Body of pancreas (tissue), 4 donors: ENCODE measurements at regions not wholly inside any gene's neighbourhood (a gene's known extent, or its start where the extent isn't known, plus 50 kb on each side); places are given as distances from the start of the nearest gene placed in this dataset.

Experiments used
- ATAC-seq: fragments of 150-250 bp; one replicate; pipeline ENCODE4 v1.9.1; 2016
- DNase-seq, 4 donors: peaks; one replicate each; pipeline ENCODE4 v3.0.0-alpha.2; 2019
- H3K27ac ChIP-seq, 4 donors: fragments of 200-600 bp; sonication (generic); 1 replicate in 3 of 4; 2 replicates in 1 of 4; pipeline versions ENCODE4 v1.5.1 to v1.6.1; 2016 to 2019; ENCODE audit warnings: mild to moderate bottlenecking in 1 of 4, mixed read lengths in 1 of 4, moderate library complexity in 1 of 4
- H3K27me3 ChIP-seq, 2 donors: fragments of 200-600 bp; sonication (generic); one replicate each; pipeline ENCODE4 v1.6.0; 2016; ENCODE audit warnings: mild to moderate bottlenecking in 1 of 2
- H3K36me3 ChIP-seq, 2 donors: fragments of 200-600 bp; sonication (generic); replicated peaks in 1 of 2; 2 replicates each; pipeline ENCODE4 v1.5.1; 2016; ENCODE audit warnings: low read depth in 2 of 2; ENCODE audit not compliant: insufficient read depth in 1 of 2
- H3K4me1 ChIP-seq: fragments of 200-600 bp; sonication (generic); one replicate; pipeline ENCODE4 v1.6.0; 2016
- H3K4me3 ChIP-seq, 2 donors: fragments of 200-600 bp; sonication (generic); 1 replicate in 1 of 2; 2 replicates in 1 of 2; pipeline ENCODE4 v1.5.1; 2016 to 2019
- H3K9me3 ChIP-seq, 3 donors: fragments of 200-600 bp; sonication (generic); 1 replicate in 2 of 3; 2 replicates in 1 of 3; pipeline ENCODE4 v1.5.1; 2016
- CTCF ChIP-seq, 7 experiments: fragments of 450-650 bp in 4 of 7; fragments of 200-600 bp in 3 of 7; sonication (generic) in 3 of 7; IDR thresholded peaks; one replicate each; pipeline ENCODE4 v1.5.1; 2016 to 2019; ENCODE audit warnings: antibody characterized with exemption in 7 of 7
- POLR2A ChIP-seq, 3 donors: fragments of 450-650 bp; IDR thresholded peaks; one replicate each; pipeline ENCODE4 v1.6.1; 2016; ENCODE audit warnings: antibody characterized with exemption in 3 of 3, mild to moderate bottlenecking in 2 of 3
- WGBS, 2 donors: methylation state at CpG; one replicate each; pipeline ENCODE4 v1.1.5; 2017; 5-methylcytosine and 5-hydroxymethylcytosine counted together
- intact Hi-C: fragments of 100-400 bp; cut with DNase I; formaldehyde crosslinking; loops from one replicate; pipeline ENCODE4 v1.15.1; 2023

GRCh38 chr9:20216438-20216837, 405.9 kb downstream of the MLLT3 start:
- H3K4me1 ChIP-seq = peaks cover 15% of the 10 kb centered on the region

GRCh38 chr9:20215552-20215951, 406.7 kb downstream of the MLLT3 start:
- Histone ChIP-seq H3K4me3 (no peak overlapping the region), H3K36me3 (no peaks in the 10 kb centered on the region), H3K27me3 (no peaks in the 10 kb centered on the region), H3K27ac (no peak overlapping the region), H3K4me1 (peaks cover 15% of the 10 kb centered on the region), H3K9me3 (no peaks in the 10 kb centered on the region)
- no peak for DNase-seq
- 89 to 91% methylated on average over 2 of the region's 2 CpGs for WGBS, 2 donors
- TF ChIP-seq CTCF (IDR thresholded peaks at IDR 0.05) = no peak
- no peak for TF ChIP-seq POLR2A (IDR thresholded peaks at IDR 0.05)
- intact Hi-C loops = no loop called here
- no peak for ATAC-seq

More at GRCh38 chr9:20216438-20216837, 405.9 kb downstream of the MLLT3 start:
- Histone ChIP-seq H3K4me3 (no peak overlapping the region), H3K27me3 (no peaks in the 10 kb centered on the region), H3K9me3 (no peaks in the 10 kb centered on the region), H3K27ac (no peak overlapping the region), H3K36me3 (no peaks in the 10 kb centered on the region)
- no peak for DNase-seq
- no peak for ATAC-seq
- TF ChIP-seq CTCF (IDR thresholded peaks at IDR 0.05) = no peak
- TF ChIP-seq POLR2A (IDR thresholded peaks at IDR 0.05) = no peak
- intact Hi-C loops = no loop called here

- no peak overlapping the region for H3K27ac ChIP-seq
- H3K27me3 ChIP-seq = no peaks in the 10 kb centered on the region
- H3K36me3 ChIP-seq = no peaks in the 10 kb centered on the region
- intact Hi-C loops = no loop called here
- H3K4me3 ChIP-seq = peak overlapping the region in 1 of 2 donors; percentile 1
- no peaks in the 10 kb centered on the region for H3K4me1 ChIP-seq
- DNase-seq = no peak
- TF ChIP-seq POLR2A (IDR thresholded peaks at IDR 0.05) = no peak
- TF ChIP-seq CTCF (IDR thresholded peaks at IDR 0.05) = no peak
- no peaks in the 10 kb centered on the region for H3K9me3 ChIP-seq
- WGBS, 2 donors = 82 to 83% methylated on average over 3 of the region's 3 CpGs
- ATAC-seq = no peak
Observed at GRCh38 chr9:20212806-20213205, 409.5 kb downstream of the MLLT3 start.

- WGBS, 2 donors = 78 to 87% methylated on average over 7 of the region's 7 CpGs
- H3K27me3 ChIP-seq = no peaks in the 10 kb centered on the region
- H3K9me3 ChIP-seq = no peaks in the 10 kb centered on the region
- intact Hi-C loops = no loop called here
- H3K27ac ChIP-seq = no peak overlapping the region
- no peaks in the 10 kb centered on the region for H3K4me1 ChIP-seq
- no peaks in the 10 kb centered on the region for H3K36me3 ChIP-seq
- ATAC-seq = no peak
- H3K4me3 ChIP-seq = no peak overlapping the region
- no peak for DNase-seq
- TF ChIP-seq CTCF (IDR thresholded peaks at IDR 0.05) = no peak
- TF ChIP-seq POLR2A (IDR thresholded peaks at IDR 0.05) = no peak
Observed at GRCh38 chr9:20209391-20210340, 412.6 kb downstream of the MLLT3 start.

- DNase-seq (no peak), ATAC-seq (no peak)
- Histone ChIP-seq H3K36me3 (no peaks in the 10 kb centered on the region), H3K27ac (no peak overlapping the region), H3K9me3 (no peaks in the 10 kb centered on the region), H3K4me1 (no peaks in the 10 kb centered on the region), H3K4me3 (no peak overlapping the region), H3K27me3 (no peaks in the 10 kb centered on the region)
- intact Hi-C loops = no loop called here
- TF ChIP-seq CTCF (IDR thresholded peaks at IDR 0.05) (no peak), POLR2A (IDR thresholded peaks at IDR 0.05) (no peak)
- WGBS, 2 donors = 90 to 93% methylated on average over 1 of the region's 1 CpG
Observed at GRCh38 chr9:20208961-20209371, 413.3 kb downstream of the MLLT3 start.
